HG02852 (cell line): ENCODE measurements at regions not wholly inside any gene's neighbourhood (a gene's known extent, or its start where the extent isn't known, plus 50 kb on each side); places are given as distances from the start of the nearest gene placed in this dataset.

Source experiments
- ATAC-seq: cut with Tn5 transposase; IDR thresholded peaks from one replicate; pipeline ENCODE4 v1.9.1; 2021; ENCODE audit warnings: mild to moderate bottlenecking, moderate library complexity; ENCODE audit not compliant: unreplicated experiment

DNA sequence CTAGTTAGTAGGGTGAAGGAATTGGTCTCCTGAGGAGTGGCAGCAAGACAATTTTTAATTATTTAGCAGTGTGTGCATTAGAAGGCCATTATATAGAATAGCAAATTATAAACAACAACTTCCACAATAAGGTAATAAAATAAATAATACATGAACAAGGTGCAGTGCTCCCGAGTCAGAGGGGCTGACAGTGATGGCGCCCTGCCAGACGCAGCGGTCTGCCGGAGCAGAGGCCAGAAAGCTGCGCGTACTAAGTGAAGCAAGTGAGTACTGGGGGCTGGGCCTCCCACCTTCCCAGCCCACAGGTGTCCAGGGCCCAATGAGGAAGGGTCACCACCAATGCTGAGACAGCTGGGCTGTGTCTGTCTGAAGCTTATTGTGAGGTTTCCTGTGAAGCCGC, 72.0 kb upstream of the VRK1 start:
- no peak for ATAC-seq

DNA sequence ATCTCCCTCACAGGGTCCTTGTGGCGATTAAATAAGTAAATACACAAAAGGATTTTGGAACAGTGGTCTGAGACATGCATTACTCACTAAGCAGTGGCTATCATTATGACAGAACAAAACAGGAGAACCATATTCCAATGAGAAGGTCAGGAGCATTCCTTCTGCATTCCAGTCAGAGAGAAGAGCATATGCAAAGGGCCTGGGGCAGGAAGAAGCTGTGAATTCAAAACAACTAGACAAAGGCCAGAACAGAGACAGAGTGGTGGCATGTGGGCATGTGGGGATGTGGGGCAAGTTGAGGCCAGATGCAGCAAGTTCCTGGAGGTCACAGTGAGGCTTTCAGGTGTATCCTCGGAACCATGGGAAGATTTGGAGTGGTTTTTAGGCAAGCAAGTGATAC, 70.1 kb upstream of the VRK1 start:
- no peak for ATAC-seq

DNA sequence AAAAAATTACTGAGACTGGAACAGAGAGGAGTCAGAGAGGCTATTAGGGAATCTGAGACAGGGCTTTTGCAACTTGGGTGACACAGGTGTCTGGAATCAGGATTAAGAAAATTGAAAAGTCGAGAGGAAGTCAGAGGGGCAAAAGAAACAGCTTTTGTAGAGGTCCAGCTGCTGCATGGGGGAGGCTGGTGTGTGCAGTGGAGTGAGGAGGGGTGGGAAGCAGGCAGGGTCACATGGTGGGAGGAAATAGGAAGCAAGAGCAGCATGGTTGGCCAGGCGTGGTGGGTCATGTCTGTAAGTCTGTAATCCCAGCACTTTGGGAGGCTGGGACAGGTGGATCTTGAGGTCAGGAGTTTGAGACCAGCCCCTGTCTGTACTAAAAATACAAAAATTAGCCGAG, 69.7 kb upstream of the VRK1 start:
- ATAC-seq: no peak

DNA sequence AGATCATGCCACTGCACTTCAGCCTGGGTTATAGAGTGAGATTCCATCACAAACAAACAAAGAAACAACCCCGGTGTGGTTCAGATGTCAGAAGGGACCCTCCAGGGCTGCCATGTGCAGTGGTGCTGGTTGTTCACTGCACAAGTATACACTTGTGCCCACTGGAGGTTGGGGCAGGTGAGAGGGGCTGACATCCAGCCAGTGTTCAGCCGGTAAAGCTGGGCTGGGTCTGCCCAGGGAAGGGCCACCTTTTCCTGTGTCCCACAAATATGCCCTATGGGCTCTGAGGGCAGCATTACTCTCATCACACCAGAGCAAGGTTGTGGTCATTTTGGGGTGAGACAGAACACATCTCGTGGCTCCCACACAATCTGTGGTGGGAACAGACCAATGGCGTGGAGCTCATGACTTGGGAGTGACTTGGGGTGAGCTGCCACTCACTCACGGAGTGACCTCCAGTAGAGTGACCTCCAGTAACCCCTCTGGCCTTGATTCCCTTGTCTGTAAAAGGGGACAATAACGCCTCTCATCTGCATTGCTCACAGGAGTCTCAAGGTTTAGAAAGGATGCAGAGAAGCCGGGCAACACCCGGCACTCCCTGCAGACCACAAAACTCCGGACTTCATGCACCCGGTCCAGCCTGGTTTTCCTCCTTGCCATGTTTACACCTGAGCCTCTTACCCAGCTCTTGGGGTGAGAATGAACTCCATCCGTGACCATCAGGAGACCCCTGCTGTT, 69.0 kb upstream of the VRK1 start:
- ATAC-seq: no peak

DNA sequence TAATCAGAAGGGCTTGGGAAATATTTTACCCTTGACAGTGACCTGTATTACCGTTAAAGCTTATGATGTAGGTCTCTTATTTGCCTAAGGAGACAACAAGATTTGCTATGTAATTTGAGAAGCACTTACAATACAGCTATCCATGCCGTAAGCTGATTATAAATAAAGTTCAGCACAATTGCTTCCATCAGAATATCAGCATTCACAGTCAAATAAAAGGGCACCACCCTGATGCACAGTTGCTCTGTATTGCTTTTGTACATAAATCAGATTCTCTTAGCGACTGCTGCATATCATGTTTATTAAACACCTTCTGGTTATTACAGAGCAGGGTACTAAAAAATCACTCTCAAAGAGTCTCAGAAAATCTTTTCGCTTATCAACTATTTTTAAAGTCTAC, 67.3 kb upstream of the VRK1 start:
- no peak for ATAC-seq

DNA sequence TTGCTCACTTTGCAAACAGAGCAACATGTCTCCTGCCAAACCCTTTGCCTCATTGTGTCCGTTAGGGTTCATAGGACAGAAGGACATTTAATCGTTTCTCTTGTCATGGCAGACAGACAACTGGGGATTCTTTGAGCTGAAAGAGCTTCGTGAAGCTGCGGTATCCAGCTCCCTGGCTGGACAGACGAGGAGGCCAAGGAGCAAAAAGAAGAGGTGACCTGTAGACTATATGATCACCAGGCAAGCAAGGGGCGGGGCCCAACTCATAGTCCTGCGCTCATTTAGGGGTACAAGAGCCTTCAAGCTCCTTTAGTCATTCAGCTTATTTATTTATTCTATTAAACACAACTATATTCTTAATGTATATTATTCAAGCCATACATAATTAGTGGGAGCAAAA, 66.8 kb upstream of the VRK1 start:
- no peak for ATAC-seq

DNA sequence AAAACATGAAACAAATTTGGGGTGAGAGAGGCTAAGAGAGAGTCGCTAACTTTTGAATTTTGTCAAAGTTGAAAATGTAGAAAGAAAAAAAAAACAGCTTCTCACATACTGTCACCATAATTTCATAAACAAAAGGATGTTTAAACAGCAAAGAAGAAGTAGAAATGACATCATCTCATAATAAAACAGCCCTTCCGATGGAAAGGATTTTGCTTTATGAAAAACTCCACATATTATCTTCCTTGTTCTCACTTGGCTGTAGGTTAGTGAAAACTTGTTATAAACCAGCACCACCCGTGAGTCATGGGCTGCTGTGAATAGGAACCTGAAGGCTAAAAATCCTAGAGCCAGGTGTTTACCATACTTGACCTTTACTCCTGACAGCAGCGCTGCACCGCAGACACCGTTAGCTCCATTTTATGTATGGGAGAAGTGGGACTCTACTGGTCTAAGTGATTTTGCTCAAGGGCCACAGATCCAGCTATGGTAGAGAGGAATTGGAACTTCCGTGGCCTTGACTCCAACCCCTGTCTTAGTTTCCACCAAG, 63.0 kb upstream of the VRK1 start:
- no peak for ATAC-seq

DNA sequence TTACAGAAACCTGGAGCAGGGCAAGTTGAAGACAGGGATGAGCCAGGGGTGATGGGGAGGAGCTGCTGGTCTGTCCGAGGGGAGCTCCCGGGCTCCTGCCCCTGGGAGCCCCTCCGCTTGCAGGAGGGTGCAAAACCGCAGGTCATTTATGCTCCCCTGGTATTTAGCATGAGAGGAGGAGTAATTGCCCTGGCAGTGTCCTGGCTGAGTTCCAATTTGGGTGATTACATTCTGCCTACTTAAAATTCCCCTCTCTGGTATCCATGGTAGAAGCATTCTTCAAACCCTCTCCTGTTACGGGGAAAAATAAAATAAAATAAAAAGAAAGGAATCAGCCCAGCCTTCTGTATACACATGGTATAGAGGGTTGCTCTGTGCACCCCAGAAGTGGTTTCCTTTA, 61.7 kb upstream of the VRK1 start:
- ATAC-seq: no peak

DNA sequence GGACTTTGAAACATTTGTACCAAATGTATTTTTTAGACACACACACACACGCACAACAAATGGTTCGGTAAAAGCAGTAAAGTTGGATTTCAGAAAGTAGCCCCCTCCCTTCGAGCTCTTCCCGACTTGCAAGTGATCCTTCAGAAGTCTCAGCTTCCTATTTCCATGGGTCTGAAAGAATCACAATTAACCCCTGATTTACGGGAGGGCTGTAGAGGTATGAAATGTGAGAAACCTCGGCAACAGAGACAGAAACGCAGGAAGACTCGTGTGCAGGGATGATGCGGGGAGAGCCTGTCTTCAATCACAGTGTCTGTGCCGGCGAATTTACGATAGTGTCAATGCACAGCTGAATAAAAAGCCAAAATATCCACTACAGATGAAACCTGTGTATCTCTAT, 60.7 kb upstream of the VRK1 start:
- no peak for ATAC-seq

DNA sequence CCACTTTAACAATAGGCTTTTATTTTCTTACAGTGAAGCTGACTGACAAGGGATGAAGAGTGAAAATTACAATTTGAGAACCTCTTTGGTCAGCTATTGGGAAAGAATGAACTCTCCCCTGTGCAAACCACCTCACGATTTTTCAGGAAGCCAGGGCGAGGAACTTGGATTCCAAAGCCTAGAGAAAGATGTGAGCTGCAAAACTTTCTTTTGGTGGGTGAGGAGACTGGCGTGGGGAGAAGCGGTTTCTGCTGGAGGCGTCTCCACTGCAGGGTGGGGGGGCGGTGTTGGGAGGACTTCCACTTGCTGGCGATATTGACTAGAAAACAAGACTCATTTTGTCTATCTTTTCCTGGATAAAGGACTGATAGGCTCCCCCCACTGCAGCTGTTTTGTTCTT, 59.3 kb upstream of the VRK1 start:
- ATAC-seq: no peak

DNA sequence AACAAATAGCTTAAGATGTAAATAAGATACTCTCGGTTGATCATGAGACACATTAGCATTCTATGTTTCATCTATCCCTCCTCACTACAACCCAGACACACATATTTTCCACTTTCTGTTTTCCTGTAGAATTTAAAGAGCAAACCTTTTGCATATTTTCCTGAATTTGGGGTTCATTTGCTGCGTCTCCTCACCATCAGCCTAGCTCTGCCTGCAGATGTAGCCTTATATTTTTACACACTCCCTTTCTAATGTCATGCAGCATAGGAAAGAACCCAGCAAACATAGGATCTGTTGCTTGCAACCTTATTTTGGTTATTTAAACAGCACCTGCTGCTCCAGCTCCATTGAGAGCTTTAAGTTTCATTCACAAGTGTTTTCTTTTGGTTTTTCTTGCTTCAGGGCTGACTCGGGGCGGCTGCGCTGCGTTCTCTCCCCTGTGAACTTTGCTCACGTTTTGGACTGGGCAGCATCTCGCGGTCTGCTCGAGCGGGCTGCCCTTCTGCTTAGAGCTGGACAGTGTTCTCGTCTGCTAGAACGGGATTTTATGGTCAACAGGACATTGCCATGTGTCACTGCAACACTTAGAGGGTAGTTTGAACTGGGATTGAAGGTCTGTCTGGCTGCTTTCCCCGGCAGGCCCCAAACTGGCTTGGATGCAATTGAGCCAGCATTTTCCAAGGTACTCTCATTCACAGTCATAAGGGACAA, 57.8 kb upstream of the VRK1 start:
- no peak for ATAC-seq

DNA sequence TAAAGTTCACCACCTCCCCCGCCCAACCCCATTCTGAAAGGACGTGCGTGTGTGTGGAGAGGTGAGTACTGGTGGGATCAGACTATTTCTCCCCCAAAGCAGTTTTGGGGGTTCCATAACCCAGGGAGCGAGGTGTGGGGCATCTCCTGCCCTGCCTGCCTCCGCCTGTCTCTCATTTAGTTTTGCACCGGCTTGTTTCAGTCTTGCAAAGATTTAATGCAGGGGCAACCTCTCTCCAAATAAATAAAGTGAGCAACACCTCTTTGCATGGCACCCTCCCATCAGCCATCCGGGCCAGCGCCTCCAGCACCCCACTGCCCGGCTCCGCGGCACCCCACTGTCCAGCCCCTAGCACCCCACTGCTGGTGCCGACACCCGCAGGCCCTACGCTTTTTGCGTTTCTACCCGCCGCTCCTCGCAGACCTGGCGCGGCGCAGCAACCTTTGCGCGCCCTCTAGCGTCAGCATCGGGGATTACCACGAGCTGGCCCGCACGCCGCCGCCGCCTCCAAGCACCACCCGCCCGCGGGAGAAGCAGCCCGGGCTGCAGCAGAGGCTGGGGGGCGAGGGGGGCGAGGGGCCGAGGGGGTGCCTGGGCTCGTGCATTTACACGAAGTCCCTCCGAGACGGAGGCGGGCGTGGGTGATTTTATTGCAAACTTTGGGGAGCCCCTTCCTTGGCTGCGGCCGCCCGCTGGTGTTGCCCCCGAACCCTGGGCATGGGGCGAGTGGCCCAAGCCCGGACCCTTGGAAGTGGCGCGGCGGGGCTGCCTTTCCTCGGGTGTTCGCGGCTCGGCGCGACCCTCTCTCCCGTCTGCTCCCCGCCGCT, 55.8 kb upstream of the VRK1 start:
- ATAC-seq: peak; percentile 72

DNA sequence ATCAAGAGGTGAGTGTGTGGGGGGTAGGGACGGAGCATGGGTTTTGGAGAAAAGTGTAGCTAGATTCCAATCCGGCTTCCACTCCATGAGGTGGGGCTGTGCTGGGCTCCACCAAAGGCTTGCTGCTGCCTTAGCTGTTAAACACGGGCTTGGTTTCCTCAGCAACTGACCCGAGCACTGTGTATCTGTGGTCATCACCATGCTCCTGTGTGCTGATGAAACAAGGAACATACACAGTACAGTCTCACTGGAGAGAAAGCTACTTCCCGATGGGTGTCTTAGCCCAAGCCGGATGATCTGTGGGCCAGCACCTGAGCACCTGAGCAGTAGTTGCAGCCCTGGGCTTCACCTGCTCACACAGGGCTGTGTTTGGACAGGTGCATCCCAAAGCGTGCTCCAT, 52.9 kb upstream of the VRK1 start:
- ATAC-seq: no peak

DNA sequence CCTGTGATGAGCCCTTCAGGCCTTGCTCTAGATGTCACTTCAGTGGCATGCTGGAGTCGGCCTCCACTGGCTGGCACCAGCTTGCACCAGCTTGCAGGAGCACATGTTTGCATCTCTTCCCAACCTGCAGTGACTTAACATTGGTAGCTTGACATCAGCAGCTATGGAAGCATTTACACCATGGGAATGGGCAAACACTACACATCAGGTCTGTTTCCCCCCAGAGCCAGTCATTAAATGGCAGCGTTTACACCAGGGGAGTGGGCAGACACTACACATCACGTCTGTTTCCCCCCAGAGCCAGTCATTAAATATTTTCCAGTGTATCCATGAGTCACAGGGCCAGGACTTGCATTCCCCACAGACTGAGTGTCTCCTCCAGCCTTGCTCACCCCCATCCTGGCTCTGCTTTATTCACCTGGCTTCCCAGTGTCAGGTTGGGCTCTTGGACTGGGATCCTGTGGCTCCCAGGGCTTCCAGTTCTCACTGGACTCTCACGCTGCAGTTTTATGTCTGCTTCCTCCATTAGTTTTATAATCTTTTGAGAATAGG, 51.6 kb upstream of the VRK1 start:
- no peak for ATAC-seq

DNA sequence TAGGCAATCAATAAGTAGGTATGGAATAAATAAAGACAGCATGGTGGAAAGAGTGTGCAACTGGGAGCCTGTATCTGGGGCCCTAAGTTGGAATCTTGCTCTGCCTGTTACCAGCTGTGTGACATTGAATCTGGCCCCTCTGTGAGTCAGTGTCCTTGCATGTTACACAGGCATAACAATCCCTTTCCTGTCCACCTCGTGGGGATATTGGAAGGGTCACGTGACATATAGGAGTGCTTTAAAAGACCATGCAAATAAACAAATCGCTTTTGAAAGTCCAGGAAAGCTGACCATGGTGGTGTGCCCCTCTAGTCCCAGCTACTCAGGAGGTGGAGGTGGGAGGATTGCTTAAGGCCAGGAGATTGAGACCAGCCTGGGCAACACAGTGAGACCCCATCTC, 51.1 kb upstream of the VRK1 start:
- no peak for ATAC-seq

DNA sequence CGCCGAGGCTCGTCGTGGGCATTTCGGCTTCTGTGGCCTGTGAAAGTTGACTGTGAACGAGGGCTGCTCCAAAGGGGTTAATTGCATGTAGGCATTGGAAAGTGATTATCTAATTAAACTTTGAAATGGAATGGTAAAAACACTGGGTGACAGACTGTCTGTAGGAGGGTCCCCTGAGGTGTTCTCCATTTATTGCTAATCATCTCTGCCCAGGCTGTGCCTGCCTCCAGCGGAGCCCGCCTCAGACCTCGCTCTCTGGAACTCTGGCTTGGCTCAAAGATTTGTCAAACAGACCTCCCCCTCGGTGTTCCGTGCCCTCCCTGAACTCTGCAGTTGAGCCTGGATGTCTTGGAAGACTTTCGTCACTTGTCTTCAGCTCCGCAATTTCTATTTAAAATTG, 50.2 kb upstream of the VRK1 start:
- ATAC-seq: no peak
